ENCODE measurements at regions not wholly inside any gene's neighbourhood (a gene's known extent, or its start where the extent isn't known, plus 50 kb on each side); places are given as distances from the start of the nearest gene placed in this dataset.

DNA sequence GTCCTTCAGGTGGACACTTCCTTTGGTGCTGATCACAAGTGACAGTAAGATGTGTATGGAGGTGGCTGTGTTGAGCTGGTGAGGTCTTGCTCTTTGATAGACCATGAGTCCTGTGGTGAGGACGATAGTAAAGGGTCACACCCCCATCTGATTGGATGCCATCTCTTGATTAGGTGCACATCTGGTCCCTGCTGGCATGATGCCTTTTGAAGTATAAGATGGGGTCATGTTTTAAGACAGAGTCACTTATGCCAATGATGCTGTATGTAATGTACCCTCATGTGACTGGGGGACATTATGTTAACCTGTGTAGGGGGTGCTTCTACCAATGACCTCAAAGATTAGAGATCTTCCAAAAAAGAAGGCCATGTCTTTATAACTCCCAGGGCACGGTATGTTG lies 644.6 kb downstream of the ACTR3B start:
- Histone ChIP-seq H3K27ac (ENCODE audit: low read length) (no peak overlapping the region), H3K9ac (ENCODE audit: low read length) (no peak overlapping the region), H3K79me2 (ENCODE audit: low read length) (no peaks in the 10 kb centered on the region), H3K4me2 (ENCODE audit: low read length) (no peak overlapping the region), H3K4me1 (ENCODE audit: low read length) (no peaks in the 10 kb centered on the region), H3K36me3 (replicated peaks; ENCODE audit: low read depth, low read length) (no peaks in the 10 kb centered on the region), H3K4me3 (ENCODE audit: low read length) (no peak overlapping the region), H3K27me3 (ENCODE audit: low read depth, low read length) (no peaks in the 10 kb centered on the region), H2AFZ (ENCODE audit: low read depth, low read length) (no peak overlapping the region), H4K20me1 (ENCODE audit: insufficient read depth, low read length) (no peaks in the 10 kb centered on the region), H3K9me3 (ENCODE audit: insufficient read depth, low read length) (no peaks in the 10 kb centered on the region)
- no peak for TF ChIP-seq EZH2phosphoT487 (IDR thresholded peaks at IDR 0.05; ENCODE audit: low read depth)
- TF ChIP-seq CTCF (IDR thresholded peaks at IDR 0.05; ENCODE audit: low read depth, low read length) = no peak

- no peak overlapping the region for H3K4me3 ChIP-seq (ENCODE audit: low read length)
- H3K9ac ChIP-seq (ENCODE audit: low read length) = no peak overlapping the region
- no peak overlapping the region for H3K4me2 ChIP-seq (ENCODE audit: low read length)
- H3K27ac ChIP-seq (ENCODE audit: low read length) = no peak overlapping the region
- H3K36me3 ChIP-seq (replicated peaks; ENCODE audit: low read depth, low read length) = no peaks in the 10 kb centered on the region
- no peaks in the 10 kb centered on the region for H3K27me3 ChIP-seq (ENCODE audit: low read depth, low read length)
- H3K9me3 ChIP-seq (ENCODE audit: insufficient read depth, low read length) = no peaks in the 10 kb centered on the region
- no peak overlapping the region for H2AFZ ChIP-seq (ENCODE audit: low read depth, low read length)
- no peaks in the 10 kb centered on the region for H3K4me1 ChIP-seq (ENCODE audit: low read length)
- H4K20me1 ChIP-seq (ENCODE audit: insufficient read depth, low read length) = no peaks in the 10 kb centered on the region
- H3K79me2 ChIP-seq (ENCODE audit: low read length) = no peaks in the 10 kb centered on the region
- TF ChIP-seq CTCF (IDR thresholded peaks at IDR 0.05; ENCODE audit: low read depth, low read length) (no peak), EZH2phosphoT487 (IDR thresholded peaks at IDR 0.05; ENCODE audit: low read depth) (no peak)
These were observed 645.3 kb downstream of the ACTR3B start for GRCh38 chr7:153404781-153405279.

DNA sequence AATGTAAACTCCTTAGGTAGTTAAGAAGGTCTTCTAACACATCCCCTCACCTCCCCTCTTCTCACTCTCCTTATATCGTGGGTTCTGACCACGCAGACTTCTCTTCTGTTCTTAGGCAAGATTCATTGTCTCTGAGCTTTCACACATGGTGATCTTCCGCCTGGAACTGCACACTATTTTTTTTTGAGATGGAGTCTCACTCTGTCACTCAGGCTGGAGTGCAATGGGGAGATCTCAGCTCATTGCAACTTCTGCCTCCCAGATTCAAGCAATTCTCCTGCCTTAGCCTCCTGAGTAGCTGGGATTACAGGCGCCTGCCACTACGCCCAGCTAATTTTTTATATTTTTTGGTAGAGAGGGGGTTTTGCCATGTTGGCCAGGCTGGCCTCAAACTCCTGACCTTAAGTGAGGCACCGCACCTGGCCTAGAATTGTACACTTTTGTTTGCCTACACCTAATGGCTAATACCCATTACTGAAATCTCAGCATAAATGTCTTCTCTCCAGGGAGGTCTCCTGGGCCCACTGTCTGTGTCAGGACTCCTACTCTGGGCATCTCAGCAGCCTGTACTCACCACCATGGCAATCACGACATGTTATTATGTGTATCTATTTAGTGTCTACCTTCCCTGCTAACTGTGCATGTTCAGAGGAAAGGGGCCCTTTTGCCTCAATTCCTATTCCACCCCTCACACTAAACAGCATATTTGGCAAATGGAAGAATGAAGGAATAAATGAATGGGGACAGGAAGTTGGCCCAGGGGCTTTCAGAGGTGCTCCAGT lies 646.3 kb upstream of the DPP6 start:
- Histone ChIP-seq H3K27me3 (ENCODE audit: low read depth, low read length) (no peaks in the 10 kb centered on the region), H3K4me2 (ENCODE audit: low read length) (no peak overlapping the region), H3K9ac (ENCODE audit: low read length) (no peak overlapping the region), H3K4me1 (ENCODE audit: low read length) (no peaks in the 10 kb centered on the region), H3K9me3 (ENCODE audit: insufficient read depth, low read length) (no peaks in the 10 kb centered on the region), H2AFZ (ENCODE audit: low read depth, low read length) (no peak overlapping the region), H3K4me3 (ENCODE audit: low read length) (no peak overlapping the region), H3K27ac (ENCODE audit: low read length) (no peak overlapping the region), H3K79me2 (ENCODE audit: low read length) (no peaks in the 10 kb centered on the region), H3K36me3 (replicated peaks; ENCODE audit: low read depth, low read length) (no peaks in the 10 kb centered on the region), H4K20me1 (ENCODE audit: insufficient read depth, low read length) (no peaks in the 10 kb centered on the region)
- no peak for TF ChIP-seq EZH2phosphoT487 (IDR thresholded peaks at IDR 0.05; ENCODE audit: low read depth)
- TF ChIP-seq CTCF (IDR thresholded peaks at IDR 0.05; ENCODE audit: low read depth, low read length) = no peak

GRCh38 chr7:153406486-153406872 lies 645.7 kb upstream of the DPP6 start:
- H3K4me2 ChIP-seq (ENCODE audit: low read length) = no peak overlapping the region
- no peak overlapping the region for H3K9ac ChIP-seq (ENCODE audit: low read length)
- H3K9me3 ChIP-seq (ENCODE audit: insufficient read depth, low read length) = no peaks in the 10 kb centered on the region
- no peaks in the 10 kb centered on the region for H3K36me3 ChIP-seq (replicated peaks; ENCODE audit: low read depth, low read length)
- no peaks in the 10 kb centered on the region for H3K79me2 ChIP-seq (ENCODE audit: low read length)
- TF ChIP-seq CTCF (IDR thresholded peaks at IDR 0.05; ENCODE audit: low read depth, low read length) (no peak), EZH2phosphoT487 (IDR thresholded peaks at IDR 0.05; ENCODE audit: low read depth) (no peak)
- H3K4me1 ChIP-seq (ENCODE audit: low read length) = no peaks in the 10 kb centered on the region
- H3K27me3 ChIP-seq (ENCODE audit: low read depth, low read length) = no peaks in the 10 kb centered on the region
- H2AFZ ChIP-seq (ENCODE audit: low read depth, low read length) = no peak overlapping the region
- H4K20me1 ChIP-seq (ENCODE audit: insufficient read depth, low read length) = no peaks in the 10 kb centered on the region
- H3K4me3 ChIP-seq (ENCODE audit: low read length) = no peak overlapping the region
- H3K27ac ChIP-seq (ENCODE audit: low read length) = no peak overlapping the region
